KMS-11 (cell line): ENCODE measurements at regions not wholly inside any gene's neighbourhood (a gene's known extent, or its start where the extent isn't known, plus 50 kb on each side); places are given as distances from the start of the nearest gene placed in this dataset.
"Not testable (repeated sequence)": the region's sequence is repeated elsewhere in the genome, so short reads cannot be mapped to it uniquely, and the experiment has no call there.

Experiments used
- H2AFZ ChIP-seq: fragments of 200-600 bp; sonication (generic); 2 replicates; pipeline ENCODE4 v1.6.1; 2016; ENCODE audit warnings: antibody characterized with exemption, mixed run types, low read depth
- H3K27ac ChIP-seq: fragments of 200-600 bp; sonication (generic); 2 replicates; pipeline ENCODE4 v1.6.1; 2016; ENCODE audit warnings: mild to moderate bottlenecking, mixed run types
- H3K27me3 ChIP-seq: fragments of 200-600 bp; sonication (generic); 2 replicates; pipeline ENCODE4 v1.6.1; 2017; ENCODE audit warnings: mild to moderate bottlenecking, low read depth, mixed run types, moderate library complexity; ENCODE audit not compliant: insufficient read depth
- H3K36me3 ChIP-seq: fragments of 200-600 bp; sonication (generic); 2 replicates; pipeline ENCODE4 v1.6.1; 2017; ENCODE audit warnings: mild to moderate bottlenecking, mixed run types; ENCODE audit not compliant: insufficient read depth
- H3K4me1 ChIP-seq: fragments of 200-600 bp; sonication (generic); 2 replicates; pipeline ENCODE4 v1.6.1; 2016; ENCODE audit warnings: mild to moderate bottlenecking, low read depth, mixed run types; ENCODE audit not compliant: poor library complexity, severe bottlenecking
- H3K4me2 ChIP-seq: fragments of 200-600 bp; sonication (generic); 2 replicates; pipeline ENCODE4 v1.7.0; 2016; ENCODE audit warnings: mild to moderate bottlenecking, mixed run types
- H3K4me3 ChIP-seq: fragments of 200-600 bp; sonication (generic); IDR thresholded peaks from 2 replicates; pipeline ENCODE4 v1.6.1; 2017; ENCODE audit warnings: low read depth, low read length, mixed read lengths; ENCODE audit not compliant: insufficient read depth
- H3K79me2 ChIP-seq: fragments of 200-600 bp; sonication (generic); 2 replicates; pipeline ENCODE4 v1.6.1; 2016; ENCODE audit warnings: low read depth, mixed run types; ENCODE audit not compliant: insufficient read depth
- H3K9ac ChIP-seq: fragments of 200-600 bp; sonication (generic); 2 replicates; pipeline ENCODE4 v1.6.1; 2016; ENCODE audit warnings: mild to moderate bottlenecking, mixed run types
- H4K20me1 ChIP-seq: fragments of 200-600 bp; sonication (generic); 2 replicates; pipeline ENCODE4 v1.6.1; 2016; ENCODE audit warnings: mild to moderate bottlenecking, mixed run types; ENCODE audit not compliant: insufficient read depth
- TF ChIP-seq, protein P1 (sequence below): fragments of 200-600 bp; sonication (generic); conservative IDR thresholded peaks from 2 replicates; pipeline ENCODE4 v1.6.1; 2017; ENCODE audit warnings: low read depth, mild to moderate bottlenecking, antibody characterized with exemption, low read length, moderate library complexity, mixed read lengths

DNA sequence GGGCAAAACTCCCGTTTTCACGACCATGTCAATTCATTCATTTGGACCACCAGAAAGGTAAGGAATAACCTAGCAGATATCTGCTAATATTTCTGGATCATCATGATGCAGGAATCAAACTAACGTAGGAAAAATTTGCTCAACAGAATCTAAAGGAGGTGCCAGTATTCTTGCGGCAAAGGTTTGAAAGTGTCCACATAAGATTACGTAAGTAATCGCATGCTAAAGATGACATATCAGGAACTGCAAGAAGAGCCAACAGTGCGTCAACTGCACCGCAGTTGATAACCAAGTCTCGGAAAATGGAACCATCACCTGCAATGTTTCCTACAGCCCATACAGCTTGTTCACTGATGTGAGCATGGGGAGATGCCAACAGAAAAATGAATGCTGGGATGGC is 194.1 kb upstream of the ZNF804B start:
- Histone ChIP-seq H2AFZ (no peak overlapping the region), H3K27ac (no peak overlapping the region), H3K4me2 (no peak overlapping the region), H3K9ac (no peak overlapping the region), H3K4me3 (no peak overlapping the region), H3K27me3 (no peaks in the 10 kb centered on the region), H3K36me3 (no peaks in the 10 kb centered on the region), H3K4me1 (no peaks in the 10 kb centered on the region), H4K20me1 (no peaks in the 10 kb centered on the region), H3K79me2 (no peaks in the 10 kb centered on the region)
- TF ChIP-seq, protein P1, sequence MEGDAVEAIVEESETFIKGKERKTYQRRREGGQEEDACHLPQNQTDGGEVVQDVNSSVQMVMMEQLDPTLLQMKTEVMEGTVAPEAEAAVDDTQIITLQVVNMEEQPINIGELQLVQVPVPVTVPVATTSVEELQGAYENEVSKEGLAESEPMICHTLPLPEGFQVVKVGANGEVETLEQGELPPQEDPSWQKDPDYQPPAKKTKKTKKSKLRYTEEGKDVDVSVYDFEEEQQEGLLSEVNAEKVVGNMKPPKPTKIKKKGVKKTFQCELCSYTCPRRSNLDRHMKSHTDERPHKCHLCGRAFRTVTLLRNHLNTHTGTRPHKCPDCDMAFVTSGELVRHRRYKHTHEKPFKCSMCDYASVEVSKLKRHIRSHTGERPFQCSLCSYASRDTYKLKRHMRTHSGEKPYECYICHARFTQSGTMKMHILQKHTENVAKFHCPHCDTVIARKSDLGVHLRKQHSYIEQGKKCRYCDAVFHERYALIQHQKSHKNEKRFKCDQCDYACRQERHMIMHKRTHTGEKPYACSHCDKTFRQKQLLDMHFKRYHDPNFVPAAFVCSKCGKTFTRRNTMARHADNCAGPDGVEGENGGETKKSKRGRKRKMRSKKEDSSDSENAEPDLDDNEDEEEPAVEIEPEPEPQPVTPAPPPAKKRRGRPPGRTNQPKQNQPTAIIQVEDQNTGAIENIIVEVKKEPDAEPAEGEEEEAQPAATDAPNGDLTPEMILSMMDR, result no peak

DNA sequence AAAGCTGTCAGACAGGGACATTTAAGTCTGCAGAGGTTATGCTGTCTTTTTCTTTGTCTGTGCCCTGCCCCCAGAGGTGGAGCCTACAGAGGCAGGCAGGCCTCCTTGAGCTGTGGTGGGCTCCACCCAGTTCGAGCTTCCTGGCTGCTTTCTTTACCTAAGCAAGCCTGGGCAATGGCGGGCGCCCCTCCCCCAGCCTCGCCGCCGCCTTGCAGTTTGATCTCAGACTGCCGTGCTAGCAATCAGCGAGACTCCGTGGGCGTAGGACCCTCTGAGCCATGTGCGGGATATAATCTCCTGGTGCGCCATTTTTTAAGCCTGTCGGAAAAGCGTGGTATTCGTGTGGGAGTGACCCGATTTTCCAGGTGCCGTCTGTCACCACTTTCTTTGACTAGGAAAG is 203.1 kb upstream of the ZNF804B start:
- not testable (repeated sequence) for H3K4me1 ChIP-seq, H3K79me2 ChIP-seq, H3K4me2 ChIP-seq, H3K27me3 ChIP-seq, H3K27ac ChIP-seq, H4K20me1 ChIP-seq, H3K36me3 ChIP-seq, H3K4me3 ChIP-seq, H2AFZ ChIP-seq, H3K9ac ChIP-seq

- H2AFZ ChIP-seq, H3K4me2 ChIP-seq, H4K20me1 ChIP-seq, H3K79me2 ChIP-seq, H3K27me3 ChIP-seq, H3K36me3 ChIP-seq, H3K9ac ChIP-seq, H3K27ac ChIP-seq, H3K4me1 ChIP-seq, H3K4me3 ChIP-seq: not testable (repeated sequence)
These were observed 204.7 kb upstream of the ZNF804B start for GRCh38 chr7:88554847-88555246.

DNA sequence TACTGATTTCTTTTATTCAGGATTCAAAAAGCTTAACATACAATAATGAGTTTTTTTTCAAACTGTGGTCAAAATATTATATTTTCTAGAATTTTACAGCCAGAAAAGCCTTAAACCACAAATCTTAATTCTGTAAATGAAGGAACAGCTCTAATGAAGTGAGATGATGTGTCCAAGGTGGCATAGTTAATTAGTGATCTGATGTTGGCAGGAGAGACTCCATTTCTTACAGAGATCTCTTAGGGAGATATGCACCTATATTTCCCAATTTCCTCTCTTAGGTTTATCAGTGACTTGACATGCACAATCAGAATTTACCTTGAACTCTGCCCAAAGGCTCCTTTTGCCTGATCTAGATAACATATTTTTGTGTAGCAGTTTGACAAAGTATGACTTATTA is 211.1 kb upstream of the ZNF804B start:
- no peaks in the 10 kb centered on the region for H3K27me3 ChIP-seq
- no peaks in the 10 kb centered on the region for H3K4me1 ChIP-seq
- H3K4me3 ChIP-seq, result no peak overlapping the region
- no peaks in the 10 kb centered on the region for H3K36me3 ChIP-seq
- H3K9ac ChIP-seq, result no peak overlapping the region
- no peak overlapping the region for H3K27ac ChIP-seq
- no peak overlapping the region for H2AFZ ChIP-seq
- no peak overlapping the region for H3K4me2 ChIP-seq
- no peaks in the 10 kb centered on the region for H4K20me1 ChIP-seq
- H3K79me2 ChIP-seq, result no peaks in the 10 kb centered on the region
- TF ChIP-seq, protein P1, result no peak

GRCh38 chr7:88546808-88547207 is 212.7 kb upstream of the ZNF804B start:
- H3K79me2 ChIP-seq, result no peaks in the 10 kb centered on the region
- TF ChIP-seq, protein P1, result peak; percentile 91
- H3K27ac ChIP-seq, result no peak overlapping the region
- no peaks in the 10 kb centered on the region for H4K20me1 ChIP-seq
- H2AFZ ChIP-seq, result peak overlapping the region; percentile 60
- H3K4me1 ChIP-seq, result no peaks in the 10 kb centered on the region
- no peak overlapping the region for H3K4me3 ChIP-seq
- no peaks in the 10 kb centered on the region for H3K36me3 ChIP-seq
- no peak overlapping the region for H3K9ac ChIP-seq
- no peaks in the 10 kb centered on the region for H3K27me3 ChIP-seq
- H3K4me2 ChIP-seq, result no peak overlapping the region
